HFFc6 (cell line): ENCODE measurements at regions not wholly inside any gene's neighbourhood (a gene's known extent, or its start where the extent isn't known, plus 50 kb on each side); places are given as distances from the start of the nearest gene placed in this dataset.

Experiments
- DNase-seq: peaks from one replicate; pipeline ENCODE4 v3.0.0-alpha.2; 2018
- H3K27ac Mint-ChIP-seq: 2 replicates; pipeline ENCODE4 v1.8.0; 2020; ENCODE audit warnings: mild to moderate bottlenecking, mixed read lengths
- H3K27me3 Mint-ChIP-seq: 2 replicates; pipeline ENCODE4 v1.8.0; 2021; ENCODE audit warnings: mild to moderate bottlenecking, moderate library complexity, mixed read lengths; ENCODE audit not compliant: insufficient read depth
- H3K36me3 Mint-ChIP-seq: 2 replicates; pipeline ENCODE4 v1.8.0; 2021; ENCODE audit warnings: low read depth, mixed read lengths
- H3K4me1 Mint-ChIP-seq: 2 replicates; pipeline ENCODE4 v1.8.0; 2020; ENCODE audit warnings: low read depth, mixed read lengths
- H3K4me3 Mint-ChIP-seq: 2 replicates; pipeline ENCODE4 v1.8.0; 2020; ENCODE audit warnings: mild to moderate bottlenecking, moderate library complexity, mixed read lengths
- H3K9me3 Mint-ChIP-seq: 2 replicates; pipeline ENCODE4 v1.8.0; 2020; ENCODE audit warnings: mild to moderate bottlenecking, mixed read lengths
- TF ChIP-seq, protein P1 (sequence below): fragments of 200-600 bp; sonication (generic); IDR thresholded peaks from 2 replicates; pipeline ENCODE4 v1.5.0; 2021; ENCODE audit warnings: antibody characterized with exemption, mild to moderate bottlenecking

DNA sequence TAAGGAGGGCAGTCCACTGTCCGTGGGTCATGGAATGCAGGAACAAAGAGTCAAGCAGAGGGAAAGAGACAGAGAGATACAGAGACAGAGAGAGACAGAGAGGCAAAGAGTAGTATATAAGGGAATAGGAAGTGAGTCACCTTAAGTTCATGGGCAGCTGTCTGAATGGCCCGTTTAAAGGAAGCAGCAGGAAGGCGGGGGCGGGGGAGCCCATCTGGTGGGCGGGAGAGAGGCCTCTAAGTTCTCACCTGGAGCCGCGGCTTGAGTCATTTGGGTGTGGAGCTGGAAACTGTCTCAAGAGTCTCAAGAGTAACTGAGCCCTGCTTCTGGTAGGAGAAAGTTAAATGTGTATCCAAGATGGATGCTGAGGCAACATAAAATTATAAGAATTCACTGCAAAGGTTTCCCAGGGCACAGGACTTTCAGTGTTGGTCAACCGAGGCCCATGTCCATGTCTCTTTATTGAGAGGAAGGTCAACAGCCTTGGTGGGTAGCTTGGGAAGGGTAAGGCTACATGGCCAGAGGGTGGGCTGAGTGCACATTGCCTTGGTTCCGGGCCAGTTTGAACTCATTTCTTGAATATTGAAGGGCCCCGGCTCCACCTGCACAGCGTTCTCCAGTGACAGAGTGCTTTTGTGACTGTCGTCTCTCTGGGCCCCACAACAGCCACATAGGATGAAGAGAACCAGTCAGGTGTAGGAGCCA lies 85.5 kb upstream of the CACUL1 start:
- Mint-ChIP-seq H3K27ac (no peak overlapping the region), H3K4me1 (peaks cover 8% of the 10 kb centered on the region), H3K4me3 (no peak overlapping the region), H3K27me3 (no peaks in the 10 kb centered on the region; the same call in none of the 2 replicates), H3K9me3 (no peaks in the 10 kb centered on the region), H3K36me3 (no peaks in the 10 kb centered on the region)
- TF ChIP-seq, protein P1, sequence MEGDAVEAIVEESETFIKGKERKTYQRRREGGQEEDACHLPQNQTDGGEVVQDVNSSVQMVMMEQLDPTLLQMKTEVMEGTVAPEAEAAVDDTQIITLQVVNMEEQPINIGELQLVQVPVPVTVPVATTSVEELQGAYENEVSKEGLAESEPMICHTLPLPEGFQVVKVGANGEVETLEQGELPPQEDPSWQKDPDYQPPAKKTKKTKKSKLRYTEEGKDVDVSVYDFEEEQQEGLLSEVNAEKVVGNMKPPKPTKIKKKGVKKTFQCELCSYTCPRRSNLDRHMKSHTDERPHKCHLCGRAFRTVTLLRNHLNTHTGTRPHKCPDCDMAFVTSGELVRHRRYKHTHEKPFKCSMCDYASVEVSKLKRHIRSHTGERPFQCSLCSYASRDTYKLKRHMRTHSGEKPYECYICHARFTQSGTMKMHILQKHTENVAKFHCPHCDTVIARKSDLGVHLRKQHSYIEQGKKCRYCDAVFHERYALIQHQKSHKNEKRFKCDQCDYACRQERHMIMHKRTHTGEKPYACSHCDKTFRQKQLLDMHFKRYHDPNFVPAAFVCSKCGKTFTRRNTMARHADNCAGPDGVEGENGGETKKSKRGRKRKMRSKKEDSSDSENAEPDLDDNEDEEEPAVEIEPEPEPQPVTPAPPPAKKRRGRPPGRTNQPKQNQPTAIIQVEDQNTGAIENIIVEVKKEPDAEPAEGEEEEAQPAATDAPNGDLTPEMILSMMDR: no peak
- no peak for DNase-seq

DNA sequence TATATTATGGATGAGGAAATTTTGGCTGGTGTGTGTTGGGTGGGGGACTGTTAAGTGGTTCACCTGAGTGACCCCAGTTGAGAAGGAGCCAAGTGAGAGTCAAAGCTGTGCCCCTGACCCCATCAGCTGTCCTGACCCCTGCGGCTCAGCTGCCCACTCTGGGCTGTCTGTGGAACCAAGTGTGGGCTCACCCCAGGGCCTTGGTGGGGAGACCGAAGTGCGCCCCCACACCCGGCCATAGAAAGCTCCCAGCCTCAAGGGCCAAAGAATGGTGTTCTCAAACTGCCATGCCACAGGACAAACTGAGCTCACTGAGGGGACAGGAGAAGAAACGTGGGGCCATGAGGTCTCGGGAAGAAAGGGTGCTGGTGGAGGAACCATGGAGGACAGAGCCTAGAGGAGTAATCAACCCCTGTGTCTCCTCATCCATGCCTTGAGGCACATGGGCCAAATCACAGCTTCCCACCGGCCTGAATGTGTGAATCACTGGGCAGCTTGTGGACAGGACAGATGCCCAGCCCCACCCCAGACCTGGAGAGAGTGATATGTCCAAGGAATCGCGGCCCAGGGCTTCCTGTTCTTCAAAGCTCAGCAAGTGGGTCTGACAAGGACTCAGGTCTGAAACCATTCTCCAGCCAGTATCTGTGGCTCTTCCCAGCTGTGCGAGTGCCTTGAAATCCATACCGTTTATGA lies 86.2 kb upstream of the CACUL1 start:
- no peak overlapping the region for H3K4me3 Mint-ChIP-seq

DNA sequence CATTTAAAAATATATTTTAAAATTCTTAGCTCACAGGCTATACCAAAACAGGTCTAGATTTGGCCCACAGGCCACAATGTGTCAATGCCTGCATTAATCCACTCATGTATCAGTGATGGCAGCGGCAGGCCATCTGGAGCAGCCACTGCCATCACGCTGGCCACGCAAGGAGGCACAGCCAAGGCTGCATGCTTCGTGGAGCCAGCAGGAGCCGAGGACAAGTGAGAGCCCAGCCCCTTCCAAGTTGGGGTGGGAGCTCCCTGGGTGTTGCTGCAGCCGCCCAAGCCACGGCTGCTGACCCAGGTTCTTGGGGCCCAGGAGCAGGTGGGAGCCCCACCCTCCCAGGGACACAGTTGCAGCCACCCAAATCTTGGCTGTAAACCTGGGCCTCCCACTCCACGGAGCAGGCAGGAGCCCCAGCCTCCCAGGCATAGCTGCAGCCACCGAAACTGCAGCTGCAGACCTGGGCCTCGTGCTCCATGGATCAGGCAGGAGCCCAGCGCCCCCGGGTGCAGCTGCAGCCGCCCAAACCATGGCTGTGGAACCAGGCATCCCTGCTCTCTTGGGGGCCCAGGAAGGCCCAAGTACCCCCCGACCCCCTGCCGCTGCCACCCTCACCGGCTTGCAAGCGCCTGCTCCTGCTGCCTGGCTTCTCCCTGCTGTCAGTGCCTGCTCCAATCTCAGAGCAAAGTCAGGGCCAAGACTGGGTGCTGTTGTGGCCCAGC lies 87.3 kb upstream of the CACUL1 start:
- no peaks in the 10 kb centered on the region for H3K36me3 Mint-ChIP-seq
- no peak overlapping the region for H3K4me3 Mint-ChIP-seq
- no peak overlapping the region for H3K27ac Mint-ChIP-seq
- H3K4me1 Mint-ChIP-seq: peaks cover 8% of the 10 kb centered on the region
- TF ChIP-seq, protein P1: no peak
- peaks cover 7% of the 10 kb centered on the region for H3K27me3 Mint-ChIP-seq
- DNase-seq: no peak
- no peaks in the 10 kb centered on the region for H3K9me3 Mint-ChIP-seq

More for the DNA sequence above, 86.2 kb upstream of the CACUL1 start:
- no peak overlapping the region for H3K27ac Mint-ChIP-seq
- H3K36me3 Mint-ChIP-seq: no peaks in the 10 kb centered on the region
- no peaks in the 10 kb centered on the region for H3K9me3 Mint-ChIP-seq
- H3K27me3 Mint-ChIP-seq: peaks cover 3% of the 10 kb centered on the region
- peaks cover 8% of the 10 kb centered on the region for H3K4me1 Mint-ChIP-seq
- TF ChIP-seq, protein P1: no peak
- DNase-seq: no peak

DNA sequence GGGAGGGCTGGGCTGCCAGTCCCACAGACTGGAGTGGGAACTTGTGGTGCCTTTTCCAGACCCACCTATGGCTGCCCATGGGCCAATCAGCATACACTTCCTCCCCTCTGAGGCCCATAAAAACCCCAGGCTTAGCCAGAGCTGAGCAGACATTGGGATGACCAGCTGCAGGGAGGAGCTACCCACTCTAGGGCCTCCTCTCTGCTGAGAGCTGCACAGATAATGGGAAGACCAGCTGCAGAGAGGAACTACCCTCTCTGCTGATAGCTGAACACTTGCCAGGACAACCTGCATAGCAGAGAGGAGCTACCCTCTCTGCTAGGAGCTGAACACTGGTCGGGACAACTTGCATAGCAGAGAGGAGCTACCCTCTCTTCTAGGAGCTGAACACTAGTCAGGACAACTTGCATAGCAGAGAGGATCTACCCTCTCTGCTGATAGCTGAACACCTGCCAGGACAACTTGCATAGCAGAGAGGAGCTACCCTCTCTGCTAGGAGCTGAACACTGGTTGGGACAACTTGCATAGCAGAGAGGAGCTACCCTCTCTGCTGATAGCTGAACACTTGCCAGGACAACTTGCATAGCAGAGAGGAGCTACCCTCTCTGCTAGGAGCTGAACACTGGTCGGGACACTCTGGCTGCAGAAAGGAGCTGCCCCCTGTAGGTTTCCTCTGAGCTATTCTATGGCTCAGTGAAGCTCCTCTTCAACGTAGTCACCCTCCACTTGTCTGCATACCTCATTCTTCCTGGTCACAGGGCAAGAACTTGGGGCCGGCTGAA lies 88.3 kb upstream of the CACUL1 start:
- peaks cover 8% of the 10 kb centered on the region for H3K4me1 Mint-ChIP-seq
- peaks cover 9% of the 10 kb centered on the region for H3K27me3 Mint-ChIP-seq
- DNase-seq: no peak
- no peak overlapping the region for H3K27ac Mint-ChIP-seq
- H3K9me3 Mint-ChIP-seq: no peaks in the 10 kb centered on the region
- H3K36me3 Mint-ChIP-seq: no peaks in the 10 kb centered on the region
- H3K4me3 Mint-ChIP-seq: no peak overlapping the region
- TF ChIP-seq, protein P1: no peak

DNA sequence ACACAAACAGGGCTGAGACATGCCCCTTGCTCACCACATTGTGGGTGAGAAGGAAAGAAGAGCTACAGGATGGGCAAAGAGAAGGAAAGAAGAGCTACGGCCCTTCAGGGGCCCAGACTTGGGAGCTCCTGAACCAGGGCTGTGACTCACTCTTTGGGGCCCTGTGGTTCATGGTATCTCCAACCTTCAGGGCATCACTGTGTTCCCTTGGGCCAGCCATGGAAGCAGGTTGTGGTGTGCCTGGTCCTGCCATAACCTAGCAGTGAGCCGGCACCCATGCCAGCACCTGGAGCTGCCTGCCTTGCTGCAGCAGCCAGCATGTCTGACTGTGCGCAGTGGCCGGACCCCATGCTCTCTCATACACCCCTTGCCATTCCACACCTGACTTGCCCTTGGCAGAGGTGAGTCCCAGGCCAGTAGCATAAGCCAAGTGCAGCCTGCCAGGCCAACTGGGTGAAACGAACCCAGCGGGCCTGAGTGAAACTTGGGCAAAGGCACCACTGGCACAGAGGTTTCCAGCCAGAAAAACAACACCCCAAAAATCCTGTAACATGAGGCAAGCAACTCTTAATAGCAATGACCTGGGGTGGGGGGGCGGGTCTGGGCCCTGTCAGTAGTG lies 89.0 kb upstream of the CACUL1 start:
- H3K36me3 Mint-ChIP-seq: no peaks in the 10 kb centered on the region
- H3K4me3 Mint-ChIP-seq: no peak overlapping the region
- H3K27me3 Mint-ChIP-seq: peaks cover 13% of the 10 kb centered on the region
- no peaks in the 10 kb centered on the region for H3K9me3 Mint-ChIP-seq
- peaks cover 8% of the 10 kb centered on the region for H3K4me1 Mint-ChIP-seq
- no peak for DNase-seq
- TF ChIP-seq, protein P1: no peak
- H3K27ac Mint-ChIP-seq: no peak overlapping the region
